ENCODE measurements at regions not wholly inside any gene's neighbourhood (a gene's known extent, or its start where the extent isn't known, plus 50 kb on each side); places are given as distances from the start of the nearest gene placed in this dataset.

GRCh38 chr12:118751355-118751754, 230.0 kb upstream of the SRRM4 start:
- H3K27me3 Mint-ChIP-seq (ENCODE audit: low read depth in 2 of 2) = peaks cover 0 to 5% of the 10 kb centered on the region in 2 donors
- no peaks in the 10 kb centered on the region for H3K9me3 ChIP-seq (ENCODE audit: control insufficient read depth, insufficient read depth, low read length)
- DNase-seq = no peak
- no peak overlapping the region for H3K4me3 ChIP-seq (ENCODE audit: low read length)
- H3K4me1 ChIP-seq (ENCODE audit: control insufficient read depth, insufficient read depth, low read length) = no peaks in the 10 kb centered on the region
- no peaks in the 10 kb centered on the region for H3K36me3 ChIP-seq (ENCODE audit: control insufficient read depth, insufficient read depth, low read length)
- H3K4me1 Mint-ChIP-seq = no peaks in the 10 kb centered on the region
- no peaks in the 10 kb centered on the region for H3K36me3 Mint-ChIP-seq
- peaks cover 0 to 6% of the 10 kb centered on the region in 2 donors for H3K9me3 Mint-ChIP-seq
- H3K27me3 ChIP-seq (ENCODE audit: control insufficient read depth, insufficient read depth, low read length) = no peaks in the 10 kb centered on the region
- no peak overlapping the region for H3K27ac Mint-ChIP-seq
- TF ChIP-seq CTCF (IDR thresholded peaks at IDR 0.05) = no peak
- no peak overlapping the region for H3K4me3 Mint-ChIP-seq
- ATAC-seq = no peak
- intact Hi-C loops (cut with micrococcal nuclease) = no loop called here
- WGBS (ENCODE audit: insufficient coverage) = 67% methylated on average over 1 of the region's 1 CpG
- no peak overlapping the region for H3K27ac ChIP-seq (ENCODE audit: low read length)

- H3K27ac Mint-ChIP-seq = no peak overlapping the region
- H3K9me3 ChIP-seq (ENCODE audit: control insufficient read depth, insufficient read depth, low read length) = no peaks in the 10 kb centered on the region
- intact Hi-C loops (cut with micrococcal nuclease) = no loop called here
- no peak overlapping the region for H3K27ac ChIP-seq (ENCODE audit: low read length)
- peaks cover 8 to 12% of the 10 kb centered on the region in 2 donors for H3K9me3 Mint-ChIP-seq
- no peaks in the 10 kb centered on the region for H3K36me3 Mint-ChIP-seq
- no peak overlapping the region for H3K4me3 Mint-ChIP-seq
- no peaks in the 10 kb centered on the region for H3K27me3 ChIP-seq (ENCODE audit: control insufficient read depth, insufficient read depth, low read length)
- WGBS (ENCODE audit: insufficient coverage) = 100% methylated on average over 1 of the region's 1 CpG
- no peak for TF ChIP-seq CTCF (IDR thresholded peaks at IDR 0.05)
- H3K4me1 ChIP-seq (ENCODE audit: control insufficient read depth, insufficient read depth, low read length) = no peaks in the 10 kb centered on the region
- H3K27me3 Mint-ChIP-seq (ENCODE audit: low read depth in 2 of 2) = no peaks in the 10 kb centered on the region
- no peak for DNase-seq
- ATAC-seq = no peak
- H3K36me3 ChIP-seq (ENCODE audit: control insufficient read depth, insufficient read depth, low read length) = no peaks in the 10 kb centered on the region
- no peak overlapping the region for H3K4me3 ChIP-seq (ENCODE audit: low read length)
- H3K4me1 Mint-ChIP-seq = no peaks in the 10 kb centered on the region
Measured at GRCh38 chr12:118760623-118761022, 220.7 kb upstream of the SRRM4 start.

GRCh38 chr12:118763234-118763633, 218.1 kb upstream of the SRRM4 start:
- no peaks in the 10 kb centered on the region for H3K36me3 ChIP-seq (ENCODE audit: control insufficient read depth, insufficient read depth, low read length)
- no peak for TF ChIP-seq CTCF (IDR thresholded peaks at IDR 0.05)
- no peak for DNase-seq
- no peak for ATAC-seq
- H3K4me1 ChIP-seq (ENCODE audit: control insufficient read depth, insufficient read depth, low read length) = no peaks in the 10 kb centered on the region
- H3K4me3 ChIP-seq (ENCODE audit: low read length) = no peak overlapping the region
- no peaks in the 10 kb centered on the region for H3K27me3 Mint-ChIP-seq (ENCODE audit: low read depth in 2 of 2)
- no peaks in the 10 kb centered on the region for H3K36me3 Mint-ChIP-seq
- no peak overlapping the region for H3K27ac ChIP-seq (ENCODE audit: low read length)
- H3K9me3 ChIP-seq (ENCODE audit: control insufficient read depth, insufficient read depth, low read length) = no peaks in the 10 kb centered on the region
- H3K4me3 Mint-ChIP-seq = no peak overlapping the region
- no peak overlapping the region for H3K27ac Mint-ChIP-seq
- H3K9me3 Mint-ChIP-seq = peaks cover 3 to 4% of the 10 kb centered on the region in 2 donors
- WGBS (ENCODE audit: insufficient coverage) = 100% methylated on average over 1 of the region's 1 CpG
- intact Hi-C loops (cut with micrococcal nuclease) = no loop called here
- no peaks in the 10 kb centered on the region for H3K4me1 Mint-ChIP-seq
- H3K27me3 ChIP-seq (ENCODE audit: control insufficient read depth, insufficient read depth, low read length) = no peaks in the 10 kb centered on the region

DNA sequence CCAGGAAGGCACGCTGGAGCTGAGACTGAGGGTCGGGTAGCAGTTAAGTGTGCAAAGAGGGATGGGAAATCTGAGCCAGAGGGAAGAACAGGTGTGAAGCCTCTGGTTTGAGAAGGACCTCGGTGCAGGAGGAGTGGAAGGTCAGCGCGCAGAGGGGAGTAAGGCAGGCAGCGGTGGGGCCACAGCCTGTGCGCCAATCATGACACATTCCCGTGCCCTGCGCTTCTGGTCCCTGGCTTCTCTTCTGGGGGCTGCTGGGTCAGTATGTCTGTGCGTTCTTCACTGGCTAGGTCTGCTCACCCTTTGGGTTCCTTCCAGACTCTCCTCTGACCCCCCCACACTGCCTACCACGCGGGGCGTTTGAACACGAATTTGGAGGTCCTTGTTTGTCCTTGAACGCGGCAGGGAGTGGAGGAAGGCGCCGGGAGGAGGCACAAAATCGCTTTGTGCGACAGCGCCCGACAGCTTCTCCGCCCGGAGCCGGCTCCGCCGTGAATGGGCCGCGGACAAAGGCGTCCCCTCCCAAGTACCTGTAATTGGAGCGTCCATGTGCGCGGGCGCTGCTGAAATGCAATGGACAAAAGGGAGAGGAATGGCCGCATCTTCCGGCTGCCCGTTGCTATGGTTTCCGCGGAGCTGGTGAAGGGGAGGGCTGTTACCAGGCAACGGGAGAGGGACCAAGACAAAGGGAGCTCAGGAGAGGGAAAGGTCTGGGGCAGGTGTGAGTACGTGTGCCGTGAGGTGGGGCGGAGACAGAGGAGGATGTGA, 207.2 kb upstream of the SRRM4 start:
- H3K27ac Mint-ChIP-seq = no peak overlapping the region
- Histone ChIP-seq H3K9me3 (ENCODE audit: control insufficient read depth, insufficient read depth, low read length) (no peaks in the 10 kb centered on the region), H3K27me3 (ENCODE audit: control insufficient read depth, insufficient read depth, low read length) (no peaks in the 10 kb centered on the region), H3K4me1 (ENCODE audit: control insufficient read depth, insufficient read depth, low read length) (no peaks in the 10 kb centered on the region), H3K27ac (ENCODE audit: low read length) (no peak overlapping the region), H3K4me3 (ENCODE audit: low read length) (no peak overlapping the region), H3K36me3 (ENCODE audit: control insufficient read depth, insufficient read depth, low read length) (no peaks in the 10 kb centered on the region)
- DNase-seq = no peak
- TF ChIP-seq CTCF (IDR thresholded peaks at IDR 0.05) = no peak
- H3K27me3 Mint-ChIP-seq (ENCODE audit: low read depth in 2 of 2) = peaks cover 15 to 20% of the 10 kb centered on the region in 2 donors
- H3K9me3 Mint-ChIP-seq = no peaks in the 10 kb centered on the region
- ATAC-seq = no peak
- intact Hi-C loops (cut with micrococcal nuclease) = no loop called here
- WGBS (ENCODE audit: insufficient coverage) = 12% methylated on average over 43 of the region's 43 CpGs
- H3K36me3 Mint-ChIP-seq = no peaks in the 10 kb centered on the region
- no peaks in the 10 kb centered on the region for H3K4me1 Mint-ChIP-seq
- no peak overlapping the region for H3K4me3 Mint-ChIP-seq

All from natural killer cell (primary cell).